H1 (cell line): ENCODE measurements at regions not wholly inside any gene's neighbourhood (a gene's known extent, or its start where the extent isn't known, plus 50 kb on each side); places are given as distances from the start of the nearest gene placed in this dataset.

Source experiments
- CTCF ChIA-PET: fragments of 300-600 bp; sonication (Branson Sonifier 250); formaldehyde crosslinking; loops from one replicate; lab custom pipeline; 2021; ENCODE audit not compliant: partially characterized antibody; lab: Charles Lee
- POLR2A ChIA-PET: fragments of 300-600 bp; sonication (Branson Sonifier 250); formaldehyde crosslinking; loops from one replicate; lab custom pipeline; 2021; ENCODE audit warnings: inconsistent platforms; ENCODE audit not compliant: partially characterized antibody; lab: Charles Lee
- DNase-seq, 2 experiments: peaks; one replicate each; pipeline versions ENCODE4 v3.0.0 to v3.0.0-alpha.2; 2010 to 2022; ENCODE audit warnings: low spot score in 2 of 2, low read depth in 1 of 2, mixed read lengths in 1 of 2
- FAIRE-seq: peaks from 2 replicates; lab custom pipeline; 2011; peaks lifted over from hg19 to GRCh38; lab: Jason Lieb, UNC
- H2AFZ ChIP-seq: 2 replicates; pipeline ENCODE4 v1.8.1; 2012; ENCODE audit warnings: low read length, inconsistent platforms
- H2AK5ac ChIP-seq: 2 replicates; pipeline ENCODE4 v1.6.1; 2013; ENCODE audit warnings: low read depth, low read length
- H2BK120ac ChIP-seq: replicated peaks from 2 replicates; pipeline ENCODE3; 2013; ENCODE audit warnings: low read depth, low read length, inconsistent platforms
- H2BK12ac ChIP-seq: 2 replicates; pipeline ENCODE4 v1.6.1; 2013; ENCODE audit warnings: low read depth, low read length
- H2BK15ac ChIP-seq: 2 replicates; pipeline ENCODE4 v1.6.1; 2013; ENCODE audit warnings: low read length
- H2BK20ac ChIP-seq: 2 replicates; pipeline ENCODE4 v1.6.1; 2013; ENCODE audit warnings: low read length
- H2BK5ac ChIP-seq: 2 replicates; pipeline ENCODE4 v1.6.1; 2013; ENCODE audit warnings: low read depth, low read length
- H3K14ac ChIP-seq: 2 replicates; pipeline ENCODE4 v1.6.1; 2013; ENCODE audit warnings: inconsistent platforms; ENCODE audit not compliant: insufficient read length
- H3K18ac ChIP-seq: 2 replicates; pipeline ENCODE4 v1.6.1; 2013; ENCODE audit warnings: low read length; ENCODE audit errors: extremely low read depth
- H3K23ac ChIP-seq: 2 replicates; pipeline ENCODE4 v1.6.1; 2013; ENCODE audit warnings: inconsistent platforms; ENCODE audit not compliant: insufficient read length
- H3K23me2 ChIP-seq: 2 replicates; pipeline ENCODE4 v1.6.1; 2013; ENCODE audit warnings: low read depth, low read length
- H3K27ac ChIP-seq: 2 replicates; pipeline ENCODE4 v1.6.1; 2011; ENCODE audit warnings: low read depth, low read length, inconsistent platforms
- H3K27me3 ChIP-seq, 4 experiments: replicated peaks in 1 of 4; 1 replicate in 1 of 4; 2 replicates in 3 of 4; pipeline versions ENCODE4 v1.6.1 to v1.8.1; 2011 to 2013; ENCODE audit warnings: low read length in 3 of 4, mild to moderate bottlenecking in 3 of 4, inconsistent platforms in 2 of 4, mixed read lengths in 2 of 4, moderate library complexity in 1 of 4; ENCODE audit not compliant: control insufficient read depth in 3 of 4, insufficient read depth in 3 of 4; ENCODE audit errors: extremely low read depth in 1 of 4
- H3K36me3 ChIP-seq, 4 experiments: 2 replicates each; pipeline versions ENCODE4 v1.6.1 to v1.8.1; 2011 to 2013; ENCODE audit warnings: mild to moderate bottlenecking in 4 of 4, low read length in 3 of 4, moderate library complexity in 2 of 4, control low read depth in 1 of 4, inconsistent platforms in 1 of 4; ENCODE audit not compliant: insufficient read depth in 4 of 4, control insufficient read depth in 2 of 4
- H3K4ac ChIP-seq: replicated peaks from 2 replicates; pipeline ENCODE3; 2013; ENCODE audit warnings: low read length, low read depth, mixed read lengths, inconsistent platforms; ENCODE audit not compliant: insufficient read length
- H3K4me1 ChIP-seq, 4 experiments: replicated peaks in 1 of 4; 1 replicate in 1 of 4; 2 replicates in 3 of 4; pipeline versions ENCODE4 v1.6.1 to v1.8.1; 2011 to 2013; ENCODE audit warnings: low read length in 3 of 4, inconsistent platforms in 2 of 4, mixed read lengths in 1 of 4; ENCODE audit not compliant: insufficient read depth in 4 of 4, control insufficient read depth in 3 of 4
- H3K4me2 ChIP-seq, 2 experiments: 2 replicates each; pipeline versions ENCODE4 v1.6.1 to v1.8.1; 2011 to 2013; ENCODE audit warnings: low read depth in 2 of 2, low read length in 2 of 2, control low read depth in 1 of 2, inconsistent platforms in 1 of 2, mild to moderate bottlenecking in 1 of 2; ENCODE audit not compliant: insufficient read depth in 1 of 2
- H3K4me3 ChIP-seq, 4 experiments: fragments of 200-600, 300-600 bp in 1 of 4; sonication (generic), shearing (Covaris generic), sonication (Bioruptor Twin) in 1 of 4; 2 replicates each; pipeline versions ENCODE4 v1.5.1 to v1.8.1; 2011 to 2016; ENCODE audit warnings: low read length in 4 of 4, low read depth in 3 of 4, control low read depth in 2 of 4, inconsistent platforms in 2 of 4, mild to moderate bottlenecking in 2 of 4, mixed read lengths in 1 of 4, moderate library complexity in 1 of 4; ENCODE audit not compliant: insufficient read depth in 2 of 4; ENCODE audit errors: extremely low read depth in 1 of 4
- H3K56ac ChIP-seq: replicated peaks from 2 replicates; pipeline ENCODE3; 2013; ENCODE audit warnings: low read depth, mild to moderate bottlenecking, mixed read lengths, low read length, inconsistent platforms; ENCODE audit not compliant: insufficient read length
- H3K79me1 ChIP-seq: 2 replicates; pipeline ENCODE4 v1.6.1; 2013; ENCODE audit warnings: low read depth, low read length, control low read depth
- H3K79me2 ChIP-seq, 2 experiments: 2 replicates each; pipeline versions ENCODE4 v1.6.1 to v1.8.1; 2012 to 2013; ENCODE audit warnings: low read length in 2 of 2, mild to moderate bottlenecking in 2 of 2, inconsistent platforms in 1 of 2; ENCODE audit not compliant: insufficient read depth in 2 of 2, control insufficient read depth in 1 of 2
- H3K9ac ChIP-seq, 4 experiments: replicated peaks in 1 of 4; 1 replicate in 1 of 4; 2 replicates in 3 of 4; pipeline versions ENCODE4 v1.6.1 to v1.8.1; 2011 to 2013; ENCODE audit warnings: low read depth in 3 of 4, low read length in 3 of 4, control low read depth in 2 of 4, mild to moderate bottlenecking in 2 of 4, moderate library complexity in 2 of 4, inconsistent platforms in 1 of 4; ENCODE audit errors: extremely low read depth in 1 of 4
- H3K9me3 ChIP-seq, 2 experiments: 2 replicates each; pipeline versions ENCODE4 v1.6.1 to v1.8.1; 2012 to 2013; ENCODE audit warnings: mild to moderate bottlenecking in 2 of 2, moderate library complexity in 2 of 2, control low read depth in 1 of 2, inconsistent platforms in 1 of 2, low read depth in 1 of 2, low read length in 1 of 2, mixed read lengths in 1 of 2; ENCODE audit not compliant: insufficient read depth in 2 of 2
- H4K20me1 ChIP-seq, 2 experiments: replicated peaks in 1 of 2; 2 replicates each; pipeline versions ENCODE3 to v1.8.1; 2011 to 2013; ENCODE audit warnings: inconsistent platforms in 2 of 2, low read length in 2 of 2, mild to moderate bottlenecking in 1 of 2; ENCODE audit not compliant: insufficient read depth in 2 of 2, control insufficient read depth in 1 of 2
- H4K5ac ChIP-seq: 2 replicates; pipeline ENCODE4 v1.6.1; 2013; ENCODE audit warnings: low read length, low read depth, mixed read lengths, inconsistent platforms; ENCODE audit not compliant: insufficient read length
- H4K8ac ChIP-seq: 2 replicates; pipeline ENCODE4 v1.8.0; 2013; ENCODE audit warnings: mild to moderate bottlenecking, moderate library complexity, low read length, inconsistent platforms; ENCODE audit not compliant: insufficient read depth; ENCODE audit errors: extremely low read depth
- H4K91ac ChIP-seq: replicated peaks from 2 replicates; pipeline ENCODE3; 2013; ENCODE audit warnings: low read length, mixed read lengths, inconsistent platforms; ENCODE audit not compliant: insufficient read length
- BACH1 ChIP-seq: IDR thresholded peaks from 2 replicates; pipeline ENCODE4 v1.6.1; 2012; ENCODE audit warnings: low read length, improper control_type of control experiment
- CHD1 ChIP-seq: IDR thresholded peaks from 2 replicates; pipeline ENCODE4 v1.6.1; 2012; ENCODE audit warnings: low read depth, low read length, improper control_type of control experiment
- EP300 ChIP-seq, 2 experiments: IDR thresholded peaks; 1 replicate in 1 of 2; 2 replicates in 1 of 2; pipeline ENCODE4 v1.6.1; 2011 to 2012; ENCODE audit warnings: low read depth in 2 of 2, low read length in 2 of 2, mild to moderate bottlenecking in 2 of 2, borderline replicate concordance in 1 of 2, inconsistent platforms in 1 of 2, moderate library complexity in 1 of 2
- HDAC6 ChIP-seq: IDR thresholded peaks from one replicate; pipeline ENCODE4 v1.7.1; 2012; ENCODE audit warnings: low read depth, mild to moderate bottlenecking, inconsistent platforms, low read length, moderate library complexity
- JUND ChIP-seq: IDR thresholded peaks from 2 replicates; pipeline ENCODE4 v1.6.1; 2011; ENCODE audit warnings: mild to moderate bottlenecking, improper control_type of control experiment, low read length
- KDM5A ChIP-seq: fragments of 200-600 bp; IDR thresholded peaks from 2 replicates; pipeline ENCODE4 v1.7.1; 2012; ENCODE audit warnings: mild to moderate bottlenecking, low read length, inconsistent platforms, mixed read lengths
- RNF2 ChIP-seq: fragments of 200-900, 300-1000 bp; sonication (generic); IDR thresholded peaks from 2 replicates; pipeline ENCODE4 v1.7.1; 2016; ENCODE audit warnings: borderline replicate concordance, low read depth, mild to moderate bottlenecking, antibody characterized with exemption, low read length; ENCODE audit not compliant: poor library complexity, severe bottlenecking; ENCODE audit errors: missing control alignments
- SAP30 ChIP-seq: fragments of 300-600 bp; sonication (generic); IDR thresholded peaks from 2 replicates; pipeline ENCODE4 v1.7.1; 2012; ENCODE audit warnings: low read length, moderate library complexity, mild to moderate bottlenecking, inconsistent platforms; ENCODE audit not compliant: insufficient read depth, insufficient replicate concordance
- YY1 ChIP-seq: IDR thresholded peaks from 2 replicates; pipeline ENCODE4 v1.6.1; 2011; ENCODE audit warnings: low read depth, mild to moderate bottlenecking, low read length
- WGBS, 2 experiments: shearing (Covaris generic) in 1 of 2; methylation state at CpG; one replicate each; pipeline versions ENCODE4 v1.1.6 to v1.1.7; 2013 to 2015; ENCODE audit warnings: low lambda C conversion rate in 2 of 2, mixed read lengths in 2 of 2, inconsistent platforms in 1 of 2, low coverage in 1 of 2, missing lambda C conversion rate in 1 of 2; ENCODE audit not compliant: insufficient replicate concordance in 2 of 2, insufficient coverage in 1 of 2, insufficient read length in 1 of 2; ENCODE audit errors: extremely low coverage in 1 of 2, missing lambda C conversion rate in 1 of 2; 5-methylcytosine and 5-hydroxymethylcytosine counted together
- TF ChIP-seq, protein P1 (sequence below): IDR thresholded peaks from 2 replicates; pipeline ENCODE4 v1.6.1; 2012; ENCODE audit warnings: inconsistent platforms
- TF ChIP-seq, protein P2 (sequence below): IDR thresholded peaks from 2 replicates; pipeline ENCODE4 v1.6.1; 2012; ENCODE audit warnings: low read length, inconsistent platforms

DNA sequence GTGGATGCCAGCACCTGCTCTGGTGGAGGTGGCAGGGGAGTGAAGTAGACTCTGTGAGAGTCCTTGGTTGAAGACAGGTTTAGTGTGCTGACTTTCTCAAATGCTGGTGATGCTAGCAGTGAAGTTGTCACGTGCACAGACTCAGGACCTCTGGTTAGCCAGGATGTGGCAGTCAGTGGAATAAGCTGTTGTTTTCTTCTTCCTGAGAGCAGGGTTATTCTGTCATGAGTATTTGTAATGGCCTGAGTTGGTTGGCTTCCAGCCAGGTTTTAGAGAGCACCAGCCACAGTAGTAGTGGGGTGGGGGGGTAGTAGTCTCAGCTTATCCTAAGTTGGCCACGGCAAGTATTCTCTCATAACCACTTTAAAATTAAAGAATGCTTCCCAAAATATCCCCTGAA, 169.7 kb upstream of the FOXN2 start:
- H3K36me3 ChIP-seq = no peaks in the 10 kb centered on the region
- no peak overlapping the region for H4K5ac ChIP-seq
- no peaks in the 10 kb centered on the region for H3K9me3 ChIP-seq
- WGBS, 2 experiments = 52% methylated on average over 2 of the region's 2 CpGs; no CpG with 5 or more reads in 1 of the 2 experiments
- H3K18ac ChIP-seq = no peak overlapping the region; the same call in 1 of the 2 replicates
- no peak overlapping the region for H4K91ac ChIP-seq
- no peaks in the 10 kb centered on the region for H4K20me1 ChIP-seq
- H2BK5ac ChIP-seq = no peak overlapping the region
- no peaks in the 10 kb centered on the region for H3K23me2 ChIP-seq
- H3K27me3 ChIP-seq = no peaks in the 10 kb centered on the region
- no peaks in the 10 kb centered on the region for H3K4me1 ChIP-seq
- no peak overlapping the region for H2BK120ac ChIP-seq
- H3K79me2 ChIP-seq = no peaks in the 10 kb centered on the region
- DNase-seq (no peak), FAIRE-seq (no peak)
- no peak overlapping the region for H3K9ac ChIP-seq
- no peak overlapping the region for H2BK12ac ChIP-seq
- no peak overlapping the region for H3K4ac ChIP-seq
- H4K8ac ChIP-seq = no peak overlapping the region
- no peak overlapping the region for H2AK5ac ChIP-seq
- CTCF ChIA-PET = interaction anchor here (0.7 kb wide), 1 partner anchor 1590 kb away, joined by 3 read pairs; no protein-coding TSS in a partner anchor
- no peak overlapping the region for H3K4me3 ChIP-seq
- POLR2A ChIA-PET = interaction anchor here (0.5 kb wide), 1 partner anchor 12 kb away, joined by 3 read pairs; no protein-coding TSS in a partner anchor
- no peak overlapping the region for H3K27ac ChIP-seq
- no peak overlapping the region for H2BK15ac ChIP-seq
- H2AFZ ChIP-seq = 0 out of 2 replicates have a peak overlapping the region, but pooled peaks have one; percentile 17
- H2BK20ac ChIP-seq = no peak overlapping the region
- no peak overlapping the region for H3K14ac ChIP-seq
- no peaks in the 10 kb centered on the region for H3K79me1 ChIP-seq
- H3K56ac ChIP-seq = no peak overlapping the region
- H3K23ac ChIP-seq = no peak overlapping the region
- no peak overlapping the region for H3K4me2 ChIP-seq
- TF ChIP-seq SAP30 (no peak), HDAC6 (no peak), JUND (no peak), KDM5A (no peak), RNF2 (no peak), YY1 (no peak), EP300 (IDR thresholded peaks at IDR 0.05; ENCODE audit: borderline replicate concordance in 1 of 2, low read depth in 2 of 2, low read length in 2 of 2) (no peak), BACH1 (no peak), CHD1 (no peak)
- TF ChIP-seq, protein P1, sequence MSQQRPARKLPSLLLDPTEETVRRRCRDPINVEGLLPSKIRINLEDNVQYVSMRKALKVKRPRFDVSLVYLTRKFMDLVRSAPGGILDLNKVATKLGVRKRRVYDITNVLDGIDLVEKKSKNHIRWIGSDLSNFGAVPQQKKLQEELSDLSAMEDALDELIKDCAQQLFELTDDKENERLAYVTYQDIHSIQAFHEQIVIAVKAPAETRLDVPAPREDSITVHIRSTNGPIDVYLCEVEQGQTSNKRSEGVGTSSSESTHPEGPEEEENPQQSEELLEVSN = no peak
- TF ChIP-seq, protein P2, sequence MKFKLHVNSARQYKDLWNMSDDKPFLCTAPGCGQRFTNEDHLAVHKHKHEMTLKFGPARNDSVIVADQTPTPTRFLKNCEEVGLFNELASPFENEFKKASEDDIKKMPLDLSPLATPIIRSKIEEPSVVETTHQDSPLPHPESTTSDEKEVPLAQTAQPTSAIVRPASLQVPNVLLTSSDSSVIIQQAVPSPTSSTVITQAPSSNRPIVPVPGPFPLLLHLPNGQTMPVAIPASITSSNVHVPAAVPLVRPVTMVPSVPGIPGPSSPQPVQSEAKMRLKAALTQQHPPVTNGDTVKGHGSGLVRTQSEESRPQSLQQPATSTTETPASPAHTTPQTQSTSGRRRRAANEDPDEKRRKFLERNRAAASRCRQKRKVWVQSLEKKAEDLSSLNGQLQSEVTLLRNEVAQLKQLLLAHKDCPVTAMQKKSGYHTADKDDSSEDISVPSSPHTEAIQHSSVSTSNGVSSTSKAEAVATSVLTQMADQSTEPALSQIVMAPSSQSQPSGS = no peak
